ENCODE measurements at regions not wholly inside any gene's neighbourhood (a gene's known extent, or its start where the extent isn't known, plus 50 kb on each side); places are given as distances from the start of the nearest gene placed in this dataset.

GRCh38 chr15:70461017-70461416, 302.3 kb downstream of the UACA start:
- Histone ChIP-seq H3K27me3 (replicated peaks in 1 of 2; ENCODE audit: control insufficient read depth in 2 of 2, insufficient read depth in 2 of 2, low read length in 1 of 2) (no peaks in the 10 kb centered on the region), H3K27ac (ENCODE audit: control insufficient read depth, insufficient read depth) (no peak overlapping the region), H3K4me1 (ENCODE audit: control insufficient read depth, insufficient read depth, low read length) (peaks cover 33% of the 10 kb centered on the region), H3K4me2 (ENCODE audit: control insufficient read depth, insufficient read depth) (no peak overlapping the region), H3K4me3 (no peak overlapping the region), H4K20me1 (ENCODE audit: control insufficient read depth, insufficient read depth) (no peaks in the 10 kb centered on the region), H3K79me2 (ENCODE audit: control insufficient read depth, insufficient read depth, low read length) (no peaks in the 10 kb centered on the region), H3K9me3 (replicated peaks; ENCODE audit: control insufficient read depth, insufficient read depth, low read length) (no peaks in the 10 kb centered on the region), H2AFZ (ENCODE audit: control insufficient read depth, low read depth, low read length) (no peak overlapping the region), H3K36me3 (ENCODE audit: control insufficient read depth in 2 of 2, insufficient read depth in 2 of 2, low read length in 1 of 2) (no peaks in the 10 kb centered on the region), H3K9ac (ENCODE audit: control insufficient read depth, insufficient read depth, low read length) (no peak overlapping the region)
- DNase-seq (ENCODE audit: low read depth, low spot score) (no peak), ATAC-seq (no peak), FAIRE-seq (no peak)
- 43% methylated on average over 1 of the region's 1 CpG for WGBS (ENCODE audit: insufficient coverage, insufficient replicate concordance, low lambda C conversion rate, missing lambda C conversion rate)
- POLR2A ChIA-PET, result no interaction called here
- in situ Hi-C loops (cut with MboI) (no loop called here), intact Hi-C loops (cut with micrococcal nuclease; ENCODE audit: unreplicated experiment) (loop anchor here (5.0 kb wide), 3 partner anchors 264 to 884 kb away; partner anchors contain the start of gene TLE3)
- CTCF ChIA-PET, result interaction anchor here (0.7 to 2.1 kb wide), 5 partner anchors 9 to 370 kb away, joined by 3 to 6 read pairs (median 3); no protein-coding TSS in a partner anchor
- SMC1A ChIA-PET (ENCODE audit: uncharacterized antibody, unreplicated experiment), result interaction anchor here (1.0 to 1.2 kb wide), 2 partner anchors 45 to 733 kb away, joined by 3 read pairs; no protein-coding TSS in a partner anchor
- no TSS peak for BruUV-seq (replicated peaks)
- RAD21 ChIA-PET (ENCODE audit: unreplicated experiment), result interaction anchor here (0.6 kb wide), 1 partner anchor 727 kb away, joined by 3 read pairs; no protein-coding TSS in a partner anchor
- TF ChIP-seq JUNB (IDR thresholded peaks at IDR 0.05) (no peak), NR2F1 (conservative IDR thresholded peaks at IDR 0.05) (no peak), NKRF (conservative IDR thresholded peaks at IDR 0.05) (no peak), BMI1 (IDR thresholded peaks at IDR 0.05; ENCODE audit: borderline replicate concordance) (no peak), MXI1 (IDR thresholded peaks at IDR 0.05; ENCODE audit: low read depth, low read length) (no peak), SUPT20H (IDR thresholded peaks at IDR 0.05; ENCODE audit: borderline replicate concordance, control insufficient read depth, low read depth, low read length) (no peak), RCOR1 (conservative IDR thresholded peaks at IDR 0.05; ENCODE audit: low read depth, low read length) (no peak), CUX1 (IDR thresholded peaks at IDR 0.05; ENCODE audit: insufficient replicate concordance, low read depth, low read length) (no peak), ZNF274 (IDR thresholded peaks at IDR 0.05; ENCODE audit: insufficient read depth, insufficient read length) (no peak), JUND (IDR thresholded peaks at IDR 0.05; ENCODE audit: low read depth, low read length) (no peak), CREB1 (IDR thresholded peaks at IDR 0.05; ENCODE audit: low read depth) (no peak), CBX5 (IDR thresholded peaks at IDR 0.05; ENCODE audit: low read depth) (no peak), FOXK2 (IDR thresholded peaks at IDR 0.05) (no peak)
- TF ChIP-seq, protein P1, sequence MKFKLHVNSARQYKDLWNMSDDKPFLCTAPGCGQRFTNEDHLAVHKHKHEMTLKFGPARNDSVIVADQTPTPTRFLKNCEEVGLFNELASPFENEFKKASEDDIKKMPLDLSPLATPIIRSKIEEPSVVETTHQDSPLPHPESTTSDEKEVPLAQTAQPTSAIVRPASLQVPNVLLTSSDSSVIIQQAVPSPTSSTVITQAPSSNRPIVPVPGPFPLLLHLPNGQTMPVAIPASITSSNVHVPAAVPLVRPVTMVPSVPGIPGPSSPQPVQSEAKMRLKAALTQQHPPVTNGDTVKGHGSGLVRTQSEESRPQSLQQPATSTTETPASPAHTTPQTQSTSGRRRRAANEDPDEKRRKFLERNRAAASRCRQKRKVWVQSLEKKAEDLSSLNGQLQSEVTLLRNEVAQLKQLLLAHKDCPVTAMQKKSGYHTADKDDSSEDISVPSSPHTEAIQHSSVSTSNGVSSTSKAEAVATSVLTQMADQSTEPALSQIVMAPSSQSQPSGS (IDR thresholded peaks at IDR 0.05; ENCODE audit: low read length), result no peak
